Prostate gland (tissue), 2 donors: ENCODE measurements at regions not wholly inside any gene's neighbourhood (a gene's known extent, or its start where the extent isn't known, plus 50 kb on each side); places are given as distances from the start of the nearest gene placed in this dataset.

Experiments
- CTCF ChIP-seq, 4 experiments: fragments of 200-600 bp in 2 of 4; fragments of 450-650 bp in 2 of 4; sonication (generic) in 2 of 4; IDR thresholded peaks; 1 replicate in 3 of 4; 2 replicates in 1 of 4; pipeline ENCODE4 v1.5.1; 2016 to 2019; ENCODE audit warnings: antibody characterized with exemption in 4 of 4, mild to moderate bottlenecking in 2 of 4, moderate library complexity in 2 of 4
- POLR2A ChIP-seq: fragments of 450-650 bp; IDR thresholded peaks from one replicate; pipeline ENCODE4 v1.6.1; 2016; ENCODE audit warnings: antibody characterized with exemption, mild to moderate bottlenecking
- POLR2AphosphoS5 ChIP-seq: sonication (generic); formaldehyde crosslinking; IDR thresholded peaks from one replicate; pipeline ENCODE4 v1.6.1; 2017; ENCODE audit warnings: antibody characterized with exemption

GRCh38 chr21:27129694-27130093 lies 162.8 kb upstream of the ADAMTS5 start:
- TF ChIP-seq CTCF (IDR thresholded peaks at IDR 0.05) (no peak), POLR2A (no peak), POLR2AphosphoS5 (no peak)
